K562 (cell line): ENCODE measurements at regions not wholly inside any gene's neighbourhood (a gene's known extent, or its start where the extent isn't known, plus 50 kb on each side); places are given as distances from the start of the nearest gene placed in this dataset.

Experiments used
- ATAC-seq: fragments of 200-7000 bp; cut with Tn5 transposase; 3 replicates; pipeline ENCODE4 v1.9.1; 2020; ENCODE audit warnings: moderate library complexity
- BruUV-seq: library from RNA; stranded (reverse); fragments of 400-500 nt; replicated peaks from 2 replicates; lab custom pipeline; 2021; lab: Mats Ljungman, UMichigan
- CTCF ChIA-PET: fragments of 300-600 bp; formaldehyde crosslinking; extraction: SDS; loops from one replicate; lab custom pipeline; 2021; ENCODE audit warnings: low intra/inter-chr PET ratio; lab: Yijun Ruan, JAX
- POLR2A ChIA-PET: fragments of 300-600, 350-650 bp; sonication (Branson Sonifier 250); formaldehyde crosslinking; extraction: SDS; loops from one replicate; lab custom pipeline; 2021; ENCODE audit warnings: antibody characterized with exemption, inconsistent platforms; lab: Yijun Ruan, JAX
- DNase-seq, 4 experiments: peaks; one replicate each; pipeline versions ENCODE4 v3.0.0 to v3.0.0-alpha.2; 2011 to 2018; ENCODE audit warnings: low spot score in 3 of 4, mixed read lengths in 3 of 4; ENCODE audit errors: extremely low read depth in 1 of 4
- FAIRE-seq: peaks from 2 replicates; lab custom pipeline; 2011; peaks lifted over from hg19 to GRCh38; lab: Jason Lieb, UNC
- H2AFZ ChIP-seq: 2 replicates; pipeline ENCODE4 v1.6.0; 2011; ENCODE audit warnings: low read depth, low read length, control low read depth, inconsistent platforms
- H3K27ac ChIP-seq: fragments of 200-600 bp; 3 replicates; pipeline ENCODE4 v1.8.0; 2011; ENCODE audit warnings: low read depth, mild to moderate bottlenecking, control low read depth, inconsistent platforms, low read length, moderate library complexity, mixed read lengths; ENCODE audit errors: extremely low read depth
- H3K27me3 ChIP-seq, 2 experiments: fragments of 300-600 bp in 1 of 2; 2 replicates in 1 of 2; 3 replicates in 1 of 2; pipeline versions ENCODE4 v1.6.0 to v1.8.0; 2011; ENCODE audit warnings: inconsistent platforms in 2 of 2, low read length in 2 of 2, mild to moderate bottlenecking in 1 of 2, mixed read lengths in 1 of 2, moderate library complexity in 1 of 2; ENCODE audit not compliant: control insufficient read depth in 2 of 2, insufficient read depth in 2 of 2
- H3K36me3 ChIP-seq: fragments of 300-600 bp; 3 replicates; pipeline ENCODE4 v1.8.0; 2011; ENCODE audit warnings: mild to moderate bottlenecking, low read length, inconsistent platforms; ENCODE audit not compliant: control insufficient read depth, insufficient read depth
- H3K4me1 ChIP-seq, 2 experiments: fragments of 200-600 bp in 1 of 2; replicated peaks in 1 of 2; 2 replicates in 1 of 2; 3 replicates in 1 of 2; pipeline versions ENCODE4 v1.5.1 to v1.8.0; 2011; ENCODE audit warnings: inconsistent platforms in 2 of 2, low read length in 2 of 2, mild to moderate bottlenecking in 1 of 2, mixed read lengths in 1 of 2, moderate library complexity in 1 of 2; ENCODE audit not compliant: control insufficient read depth in 2 of 2, insufficient read depth in 2 of 2
- H3K4me2 ChIP-seq: 2 replicates; pipeline ENCODE4 v1.6.1; 2011; ENCODE audit warnings: low read length, control low read depth, inconsistent platforms, mixed read lengths; ENCODE audit not compliant: insufficient read depth
- H3K4me3 ChIP-seq: fragments of 200-600 bp; sonication (generic), shearing (Covaris generic); 2 replicates; pipeline ENCODE4 v1.5.1; 2016; ENCODE audit warnings: control low read depth, inconsistent platforms
- H3K79me2 ChIP-seq: fragments of 200-600 bp; 3 replicates; pipeline ENCODE4 v1.8.0; 2011; ENCODE audit warnings: low read length, inconsistent platforms; ENCODE audit not compliant: control insufficient read depth, insufficient read depth
- H3K9ac ChIP-seq, 2 experiments: 2 replicates each; pipeline versions ENCODE4 v1.6.0 to v1.6.1; 2011; ENCODE audit warnings: low read depth in 2 of 2, low read length in 2 of 2, control low read depth in 1 of 2, inconsistent platforms in 1 of 2, mild to moderate bottlenecking in 1 of 2, mixed read lengths in 1 of 2; ENCODE audit not compliant: insufficient read depth in 1 of 2
- H3K9me1 ChIP-seq: one replicate; pipeline ENCODE4 v1.6.0; 2011; ENCODE audit warnings: inconsistent platforms, mild to moderate bottlenecking, low read length, moderate library complexity; ENCODE audit not compliant: control insufficient read depth, insufficient read depth
- H3K9me3 ChIP-seq: replicated peaks from 2 replicates; pipeline ENCODE4 v1.5.1; 2011; ENCODE audit warnings: low read depth, low read length, inconsistent platforms; ENCODE audit not compliant: control insufficient read depth, insufficient read depth
- H4K20me1 ChIP-seq: replicated peaks from 2 replicates; pipeline ENCODE4 v1.6.1; 2011; ENCODE audit warnings: low read length, inconsistent platforms, mixed read lengths; ENCODE audit not compliant: control insufficient read depth, insufficient read depth
- COPS2 ChIP-seq: fragments of 450-650 bp; conservative IDR thresholded peaks from 2 replicates; pipeline ENCODE4 v1.6.1; 2016; ENCODE audit warnings: mild to moderate bottlenecking, moderate library complexity
- GTF2E2 ChIP-seq: fragments of 200-800 bp; sonication (Bioruptor generic); IDR thresholded peaks from 2 replicates; pipeline ENCODE4 v1.6.1; 2016; ENCODE audit warnings: missing genetic modification characterization, missing compliant biosample characterization
- MBD2 ChIP-seq: sonication (generic); IDR thresholded peaks from 2 replicates; pipeline ENCODE4 v1.6.1; 2016; ENCODE audit warnings: low read depth, borderline replicate concordance
- MCM7 ChIP-seq, 2 experiments: fragments of 450-650 bp; IDR thresholded peaks; 2 replicates each; pipeline ENCODE4 v1.6.1; 2016 to 2018
- PHB2 ChIP-seq: fragments of 450-650 bp; IDR thresholded peaks from 2 replicates; pipeline ENCODE4 v1.6.1; 2017; ENCODE audit warnings: low read depth
- SAFB ChIP-seq: fragments of 200-400 bp; formaldehyde crosslinking; IDR thresholded peaks from 2 replicates; pipeline ENCODE4 v1.6.1; 2017; ENCODE audit warnings: low read depth, low read length, borderline replicate concordance
- SIRT6 ChIP-seq: IDR thresholded peaks from one replicate; pipeline ENCODE4 v1.6.1; 2012; ENCODE audit warnings: low read depth, mild to moderate bottlenecking, control low read depth, inconsistent platforms, low read length, moderate library complexity
- STAT6 ChIP-seq: sonication (generic); formaldehyde crosslinking; IDR thresholded peaks from 2 replicates; pipeline ENCODE4 v1.8.1; 2023; ENCODE audit warnings: mild to moderate bottlenecking, missing genetic modification reagents
- THAP7 ChIP-seq: fragments of 250-450 bp; sonication (Bioruptor Pico); IDR thresholded peaks from 2 replicates; pipeline ENCODE4 v1.5.0; 2021
- THRA ChIP-seq: fragments of 450-650 bp; IDR thresholded peaks from 2 replicates; pipeline ENCODE4 v1.6.1; 2017; ENCODE audit warnings: mild to moderate bottlenecking, moderate library complexity
- WHSC1 ChIP-seq: IDR thresholded peaks from one replicate; pipeline ENCODE4 v1.6.1; 2012; ENCODE audit warnings: low read length, control low read depth, inconsistent platforms
- ZBTB9 ChIP-seq: fragments of 450-650 bp; formaldehyde crosslinking; IDR thresholded peaks from 2 replicates; pipeline ENCODE4 v1.4.0; 2020; ENCODE audit warnings: mild to moderate bottlenecking, moderate library complexity
- ZNF146 ChIP-seq: IDR thresholded peaks from one replicate; pipeline ENCODE4 v1.6.1; 2018; ENCODE audit warnings: missing compliant biosample characterization; ENCODE audit not compliant: unreplicated experiment
- WGBS: fragments of 100-300 bp; shearing (Covaris generic); methylation state at CpG from one replicate; pipeline ENCODE4 v1.1.6; 2016; ENCODE audit warnings: low coverage, mixed read lengths; ENCODE audit not compliant: insufficient coverage; ENCODE audit errors: missing lambda C conversion rate; 5-methylcytosine and 5-hydroxymethylcytosine counted together
- in situ Hi-C: fragments of 300-500 bp; cut with MboI; formaldehyde crosslinking; loops from 4 replicates; pipeline ENCODE4 v1.15.0; 2018; ENCODE audit warnings: inconsistent platforms, mixed read lengths
- intact Hi-C: fragments of 100-400 bp; cut with micrococcal nuclease; formaldehyde crosslinking; loops from 2 replicates; pipeline ENCODE4 v1.14.2; 2022
- TF ChIP-seq, protein P1 (sequence below): fragments of 450-650 bp; IDR thresholded peaks from 2 replicates; pipeline ENCODE4 v1.6.1; 2018; ENCODE audit not compliant: partially characterized antibody

DNA sequence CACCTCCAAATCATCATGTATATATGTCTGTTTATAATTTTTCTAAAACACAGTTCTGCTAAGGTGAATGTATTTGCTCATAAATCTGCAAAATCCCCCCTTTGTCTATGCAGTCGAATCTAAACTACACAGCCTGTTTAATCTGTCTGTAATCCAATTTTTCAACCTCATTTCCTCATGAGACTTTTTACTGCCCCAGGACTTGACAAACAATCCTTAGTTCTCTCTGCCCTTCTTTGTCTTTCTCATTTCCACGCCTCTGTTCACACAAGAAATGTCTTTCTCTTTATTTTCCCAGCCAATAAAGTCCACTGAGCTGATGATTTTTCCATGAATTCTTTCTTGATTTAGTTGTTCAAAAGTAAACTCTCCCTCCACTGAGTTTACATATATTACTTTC is 1154.3 kb downstream of the FAM181B start:
- no peak for DNase-seq
- intact Hi-C loops (no loop called here), in situ Hi-C loops (no loop called here)
- Histone ChIP-seq H3K9me3 (no peaks in the 10 kb centered on the region), H3K79me2 (no peaks in the 10 kb centered on the region), H3K4me1 (no peaks in the 10 kb centered on the region), H3K4me3 (no peak overlapping the region), H3K9ac (no peak overlapping the region), H3K27ac (no peak overlapping the region), H2AFZ (no peak overlapping the region), H3K27me3 (no peaks in the 10 kb centered on the region), H3K36me3 (no peaks in the 10 kb centered on the region), H3K9me1 (no peaks in the 10 kb centered on the region), H3K4me2 (no peak overlapping the region), H4K20me1 (no peaks in the 10 kb centered on the region)
- CTCF ChIA-PET = no interaction called here
- 0% methylated on average over 2 of the region's 2 CpGs for WGBS
- no peak for ATAC-seq
- TF ChIP-seq, protein P1, sequence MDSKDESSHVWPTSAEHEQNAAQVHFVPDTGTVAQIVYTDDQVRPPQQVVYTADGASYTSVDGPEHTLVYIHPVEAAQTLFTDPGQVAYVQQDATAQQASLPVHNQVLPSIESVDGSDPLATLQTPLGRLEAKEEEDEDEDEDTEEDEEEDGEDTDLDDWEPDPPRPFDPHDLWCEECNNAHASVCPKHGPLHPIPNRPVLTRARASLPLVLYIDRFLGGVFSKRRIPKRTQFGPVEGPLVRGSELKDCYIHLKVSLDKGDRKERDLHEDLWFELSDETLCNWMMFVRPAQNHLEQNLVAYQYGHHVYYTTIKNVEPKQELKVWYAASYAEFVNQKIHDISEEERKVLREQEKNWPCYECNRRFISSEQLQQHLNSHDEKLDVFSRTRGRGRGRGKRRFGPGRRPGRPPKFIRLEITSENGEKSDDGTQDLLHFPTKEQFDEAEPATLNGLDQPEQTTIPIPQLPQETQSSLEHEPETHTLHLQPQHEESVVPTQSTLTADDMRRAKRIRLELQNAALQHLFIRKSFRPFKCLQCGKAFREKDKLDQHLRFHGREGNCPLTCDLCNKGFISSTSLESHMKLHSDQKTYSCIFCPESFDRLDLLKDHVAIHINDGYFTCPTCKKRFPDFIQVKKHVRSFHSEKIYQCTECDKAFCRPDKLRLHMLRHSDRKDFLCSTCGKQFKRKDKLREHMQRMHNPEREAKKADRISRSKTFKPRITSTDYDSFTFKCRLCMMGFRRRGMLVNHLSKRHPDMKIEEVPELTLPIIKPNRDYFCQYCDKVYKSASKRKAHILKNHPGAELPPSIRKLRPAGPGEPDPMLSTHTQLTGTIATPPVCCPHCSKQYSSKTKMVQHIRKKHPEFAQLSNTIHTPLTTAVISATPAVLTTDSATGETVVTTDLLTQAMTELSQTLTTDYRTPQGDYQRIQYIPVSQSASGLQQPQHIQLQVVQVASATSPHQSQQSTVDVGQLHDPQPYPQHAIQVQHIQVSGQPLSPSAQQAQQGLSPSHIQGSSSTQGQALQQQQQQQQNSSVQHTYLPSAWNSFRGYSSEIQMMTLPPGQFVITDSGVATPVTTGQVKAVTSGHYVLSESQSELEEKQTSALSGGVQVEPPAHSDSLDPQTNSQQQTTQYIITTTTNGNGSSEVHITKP = no peak
- TF ChIP-seq STAT6 (CRISPR knock-in tag) (no peak), THAP7 (CRISPR knock-in tag) (no peak), MCM7 (IDR thresholded peaks at IDR 0.05) (no peak), COPS2 (no peak), THRA (no peak), MBD2 (no peak), GTF2E2 (tag) (no peak), WHSC1 (no peak), ZBTB9 (CRISPR knock-in tag) (no peak), SAFB (no peak), SIRT6 (no peak), PHB2 (no peak), ZNF146 (no peak)
- FAIRE-seq = no peak
- POLR2A ChIA-PET = no interaction called here
- BruUV-seq = no TSS peak
